HCT116 (cell line): ENCODE measurements at regions not wholly inside any gene's neighbourhood (a gene's known extent, or its start where the extent isn't known, plus 50 kb on each side); places are given as distances from the start of the nearest gene placed in this dataset.

ENCODE experiments used
- ATAC-seq: fragments of 200-7000 bp; cut with Tn5 transposase; 2 replicates; pipeline ENCODE4 v1.9.1; 2020; ENCODE audit warnings: mild to moderate bottlenecking, moderate library complexity
- BruUV-seq: library from RNA; stranded (reverse); fragments of 400-500 nt; replicated peaks from 2 replicates; lab custom pipeline; 2021; lab: Mats Ljungman, UMichigan
- CTCF ChIA-PET: fragments of 300-600 bp; sonication (Branson Sonifier 250); formaldehyde crosslinking; loops from one replicate; lab custom pipeline; 2021; ENCODE audit warnings: antibody characterized with exemption; lab: Charles Lee
- POLR2A ChIA-PET: fragments of 300-600, 350-600 bp; sonication (Branson Sonifier 250); formaldehyde crosslinking; loops from one replicate; lab custom pipeline; 2021; ENCODE audit warnings: antibody characterized with exemption; lab: Charles Lee
- RAD21 ChIA-PET, 2 experiments: fragments of 300-600 bp; sonication (Branson Sonifier 250); formaldehyde crosslinking; loops; one replicate each; lab custom pipeline; 2023; ENCODE audit warnings: low total read pairs in 2 of 2; ENCODE audit not compliant: uncharacterized antibody in 2 of 2, unreplicated experiment in 2 of 2, low non-redundant PET in 1 of 2; lab: Charles Lee
- DNase-seq: peaks from one replicate; pipeline ENCODE4 v3.0.0-alpha.2; 2010; ENCODE audit warnings: low read depth, low spot score
- H2AFZ ChIP-seq: fragments of 200-600 bp; shearing (Covaris generic), sonication (generic); 2 replicates; pipeline ENCODE4 v1.6.1; 2017; ENCODE audit warnings: low read depth, mixed run types, mixed read lengths, antibody characterized with exemption, low read length; ENCODE audit not compliant: poor library complexity, severe bottlenecking
- H3K27ac ChIP-seq: 2 replicates; pipeline ENCODE4 v1.5.1; 2012; ENCODE audit warnings: low read depth, low read length
- H3K27me3 ChIP-seq: fragments of 200-600 bp; sonication (generic); 2 replicates; pipeline ENCODE4 v1.6.1; 2016; ENCODE audit warnings: mixed run types, low read length, mixed read lengths; ENCODE audit not compliant: insufficient read depth
- H3K36me3 ChIP-seq, 2 experiments: fragments of 200-500 bp in 1 of 2; fragments of 200-600 bp in 1 of 2; sonication (Bioruptor generic) in 1 of 2; sonication (generic) in 1 of 2; 2 replicates each; pipeline versions ENCODE4 v1.5.1 to v1.6.1; 2014 to 2016; ENCODE audit warnings: low read length in 2 of 2, inconsistent platforms in 1 of 2, mixed read lengths in 1 of 2, mixed run types in 1 of 2; ENCODE audit not compliant: insufficient read depth in 2 of 2, control insufficient read depth in 1 of 2
- H3K4me1 ChIP-seq, 2 experiments: fragments of 200-600 bp in 1 of 2; sonication (generic) in 1 of 2; 2 replicates each; pipeline versions ENCODE4 v1.5.1 to v1.6.1; 2012 to 2017; ENCODE audit warnings: low read length in 2 of 2, inconsistent platforms in 1 of 2, mild to moderate bottlenecking in 1 of 2, mixed read lengths in 1 of 2, mixed run types in 1 of 2, moderate library complexity in 1 of 2; ENCODE audit not compliant: insufficient read depth in 2 of 2, control insufficient read depth in 1 of 2
- H3K4me2 ChIP-seq: fragments of 200-600 bp; sonication (generic); 2 replicates; pipeline ENCODE4 v1.6.1; 2017; ENCODE audit warnings: mixed run types, low read length, mixed read lengths
- H3K4me3 ChIP-seq, 2 experiments: fragments of 200-600 bp in 1 of 2; sonication (generic) in 1 of 2; replicated peaks in 1 of 2; 2 replicates each; pipeline ENCODE4 v1.5.1; 2011 to 2016; ENCODE audit warnings: low read length in 2 of 2, control low read depth in 1 of 2, low read depth in 1 of 2, mild to moderate bottlenecking in 1 of 2, mixed read lengths in 1 of 2, mixed run types in 1 of 2
- H3K79me2 ChIP-seq: fragments of 200-600 bp; sonication (generic); 2 replicates; pipeline ENCODE4 v1.6.1; 2017; ENCODE audit warnings: mild to moderate bottlenecking, mixed run types, low read length, moderate library complexity, mixed read lengths; ENCODE audit not compliant: insufficient read depth
- H3K9ac ChIP-seq: fragments of 200-600 bp; sonication (generic); 2 replicates; pipeline ENCODE4 v1.6.1; 2016; ENCODE audit warnings: low read length, mixed read lengths
- H3K9me2 ChIP-seq: fragments of 200-600 bp; sonication (generic), shearing (Covaris generic); 2 replicates; pipeline ENCODE4 v1.6.1; 2017; ENCODE audit warnings: mixed run types, mild to moderate bottlenecking, moderate library complexity; ENCODE audit not compliant: insufficient read depth
- H3K9me3 ChIP-seq, 2 experiments: fragments of 200-500 bp in 1 of 2; fragments of 200-600 bp in 1 of 2; sonication (Bioruptor generic) in 1 of 2; sonication (generic) in 1 of 2; 2 replicates each; pipeline ENCODE4 v1.6.1; 2014 to 2017; ENCODE audit warnings: low read length in 2 of 2, mixed read lengths in 2 of 2, inconsistent platforms in 1 of 2, low read depth in 1 of 2, mild to moderate bottlenecking in 1 of 2, mixed run types in 1 of 2, moderate library complexity in 1 of 2; ENCODE audit not compliant: control insufficient read depth in 1 of 2, insufficient read depth in 1 of 2
- H4K20me1 ChIP-seq: fragments of 200-600 bp; sonication (generic), shearing (Covaris generic); 2 replicates; pipeline ENCODE4 v1.6.1; 2017; ENCODE audit warnings: mixed run types, mild to moderate bottlenecking, moderate library complexity; ENCODE audit not compliant: insufficient read depth
- ATF3 ChIP-seq: IDR thresholded peaks from 2 replicates; pipeline ENCODE4 v1.6.1; 2012
- CEBPB ChIP-seq: IDR thresholded peaks from 2 replicates; pipeline ENCODE4 v1.6.1; 2012; ENCODE audit warnings: low read depth
- CTCF ChIP-seq, 3 experiments: fragments of 200-600 bp in 1 of 3; sonication (generic) in 1 of 3; IDR thresholded peaks in 2 of 3; conservative IDR thresholded peaks in 1 of 3; 2 replicates each; pipeline ENCODE4 v1.5.1; 2012 to 2017; ENCODE audit warnings: low read depth in 2 of 3, low read length in 2 of 3, antibody characterized with exemption in 1 of 3, borderline replicate concordance in 1 of 3, control low read depth in 1 of 3, mild to moderate bottlenecking in 1 of 3, mixed read lengths in 1 of 3, mixed run types in 1 of 3, moderate library complexity in 1 of 3; ENCODE audit not compliant: insufficient read depth in 1 of 3
- ELF1 ChIP-seq: IDR thresholded peaks from 2 replicates; pipeline ENCODE4 v1.6.1; 2012; ENCODE audit warnings: low read depth, borderline replicate concordance
- EZH2 ChIP-seq: fragments of 200-600 bp; sonication (generic); IDR thresholded peaks from 2 replicates; pipeline ENCODE4 v1.6.1; 2017; ENCODE audit warnings: antibody characterized with exemption, mixed run types
- EZH2phosphoT487 ChIP-seq: fragments of 200-600 bp; IDR thresholded peaks from 2 replicates; pipeline ENCODE4 v1.6.1; 2018; ENCODE audit warnings: antibody characterized with exemption, borderline replicate concordance
- FOSL1 ChIP-seq: IDR thresholded peaks from 2 replicates; pipeline ENCODE4 v1.6.1; 2012; ENCODE audit warnings: low read depth
- JUND ChIP-seq: IDR thresholded peaks from 2 replicates; pipeline ENCODE4 v1.6.1; 2012
- MAX ChIP-seq: IDR thresholded peaks from 2 replicates; pipeline ENCODE4 v1.6.1; 2012
- POLR2A ChIP-seq: IDR thresholded peaks from 2 replicates; pipeline ENCODE4 v1.7.0; 2011; ENCODE audit warnings: borderline replicate concordance; ENCODE audit not compliant: insufficient read depth, insufficient read length; ENCODE audit errors: extremely low read depth
- RAD21 ChIP-seq: IDR thresholded peaks from 2 replicates; pipeline ENCODE4 v1.6.1; 2012; ENCODE audit warnings: low read depth, mild to moderate bottlenecking
- REST ChIP-seq: IDR thresholded peaks from 2 replicates; pipeline ENCODE4 v1.6.1; 2012; ENCODE audit warnings: low read depth
- SIN3A ChIP-seq: IDR thresholded peaks from 2 replicates; pipeline ENCODE4 v1.6.1; 2012; ENCODE audit warnings: low read depth
- SP1 ChIP-seq: IDR thresholded peaks from 2 replicates; pipeline ENCODE4 v1.6.1; 2012; ENCODE audit warnings: low read depth
- SRF ChIP-seq: IDR thresholded peaks from 2 replicates; pipeline ENCODE4 v1.6.1; 2012; ENCODE audit warnings: low read depth
- TCF7L2 ChIP-seq: IDR thresholded peaks from 2 replicates; pipeline ENCODE4 v1.7.0; 2011; ENCODE audit warnings: borderline replicate concordance, inconsistent platforms; ENCODE audit not compliant: insufficient read depth, insufficient read length; ENCODE audit errors: extremely low read depth
- YY1 ChIP-seq: IDR thresholded peaks from 2 replicates; pipeline ENCODE4 v1.6.1; 2011; ENCODE audit warnings: low read length, low read depth, moderate library complexity, mild to moderate bottlenecking; ENCODE audit not compliant: insufficient replicate concordance; ENCODE audit errors: extremely low read depth
- ZBTB33 ChIP-seq: IDR thresholded peaks from 2 replicates; pipeline ENCODE4 v1.6.1; 2011; ENCODE audit warnings: mild to moderate bottlenecking, low read length, moderate library complexity; ENCODE audit not compliant: insufficient replicate concordance; ENCODE audit errors: extremely low read depth
- ZFX ChIP-seq: fragments of 450-650 bp; IDR thresholded peaks from 2 replicates; pipeline ENCODE4 v1.6.1; 2017
- ZNF274 ChIP-seq: fragments of 200-500 bp; sonication (Bioruptor generic); IDR thresholded peaks from 2 replicates; pipeline ENCODE4 v1.6.1; 2014; ENCODE audit warnings: mild to moderate bottlenecking, low read depth, low read length, inconsistent platforms
- intact Hi-C: fragments of 100-400 bp; cut with micrococcal nuclease; formaldehyde crosslinking; loops from 2 replicates; pipeline ENCODE4 v1.10.0; 2022

- ChIA-PET POLR2A (no interaction called here), RAD21 (no interaction called here), CTCF (no interaction called here)
- DNase-seq = no peak
- H3K36me3 ChIP-seq = no peaks in the 10 kb centered on the region
- no peaks in the 10 kb centered on the region for H4K20me1 ChIP-seq
- no TSS peak for BruUV-seq
- no peaks in the 10 kb centered on the region for H3K27me3 ChIP-seq
- intact Hi-C loops = no loop called here
- no peaks in the 10 kb centered on the region for H3K79me2 ChIP-seq
- ATAC-seq = no peak
- H2AFZ ChIP-seq = no peak overlapping the region
- H3K9me3 ChIP-seq = no peaks in the 10 kb centered on the region
- TF ChIP-seq YY1 (no peak), CTCF (IDR thresholded peaks at IDR 0.05 in 2 of 3, conservative IDR thresholded peaks at IDR 0.05 in 1 of 3; ENCODE audit: borderline replicate concordance in 1 of 3, insufficient read depth in 1 of 3, low read depth in 2 of 3, low read length in 2 of 3) (no peak), SIN3A (no peak), ELF1 (no peak), REST (no peak), RAD21 (no peak), ZNF274 (no peak), ZBTB33 (no peak), ZFX (no peak), EZH2phosphoT487 (no peak), SP1 (no peak), JUND (no peak), SRF (no peak), EZH2 (no peak), MAX (no peak), FOSL1 (no peak), POLR2A (no peak), CEBPB (no peak), ATF3 (no peak), TCF7L2 (no peak)
- no peak overlapping the region for H3K4me3 ChIP-seq
- H3K4me1 ChIP-seq = no peaks in the 10 kb centered on the region
- no peaks in the 10 kb centered on the region for H3K9me2 ChIP-seq
- no peak overlapping the region for H3K27ac ChIP-seq
- no peak overlapping the region for H3K4me2 ChIP-seq
- H3K9ac ChIP-seq = no peak overlapping the region
These were observed 244.1 kb downstream of the MED10 start for GRCh38 chr5:6134281-6134680.
